ENCODE measurements at regions not wholly inside any gene's neighbourhood (a gene's known extent, or its start where the extent isn't known, plus 50 kb on each side); places are given as distances from the start of the nearest gene placed in this dataset.

DNA sequence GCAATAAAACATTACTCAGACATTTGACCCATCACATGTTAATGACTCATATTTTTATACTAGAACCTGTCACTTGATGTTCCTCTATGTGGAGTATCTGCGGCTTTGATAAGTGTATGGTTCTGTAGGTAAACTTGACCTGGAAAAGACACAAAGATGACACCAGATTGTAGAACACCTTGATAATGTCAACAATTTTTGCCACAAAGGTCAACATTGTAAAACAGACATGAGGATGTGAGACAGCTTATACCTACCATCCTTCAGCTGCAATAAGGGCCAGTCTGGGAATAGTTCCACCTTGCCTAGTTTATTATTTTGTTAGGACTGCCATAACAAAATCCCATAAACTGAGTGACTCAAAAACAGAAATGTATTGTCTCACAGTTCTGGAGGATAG is 202.4 kb downstream of the LMBRD1 start:
- ChIA-PET POLR2A (no interaction called here), CTCF (no interaction called here)
- no peak overlapping the region for H3K4me3 ChIP-seq (ENCODE audit: low read depth, low read length)
- DNase-seq (ENCODE audit: low read depth, low spot score), result no peak
- TF ChIP-seq, protein P1, sequence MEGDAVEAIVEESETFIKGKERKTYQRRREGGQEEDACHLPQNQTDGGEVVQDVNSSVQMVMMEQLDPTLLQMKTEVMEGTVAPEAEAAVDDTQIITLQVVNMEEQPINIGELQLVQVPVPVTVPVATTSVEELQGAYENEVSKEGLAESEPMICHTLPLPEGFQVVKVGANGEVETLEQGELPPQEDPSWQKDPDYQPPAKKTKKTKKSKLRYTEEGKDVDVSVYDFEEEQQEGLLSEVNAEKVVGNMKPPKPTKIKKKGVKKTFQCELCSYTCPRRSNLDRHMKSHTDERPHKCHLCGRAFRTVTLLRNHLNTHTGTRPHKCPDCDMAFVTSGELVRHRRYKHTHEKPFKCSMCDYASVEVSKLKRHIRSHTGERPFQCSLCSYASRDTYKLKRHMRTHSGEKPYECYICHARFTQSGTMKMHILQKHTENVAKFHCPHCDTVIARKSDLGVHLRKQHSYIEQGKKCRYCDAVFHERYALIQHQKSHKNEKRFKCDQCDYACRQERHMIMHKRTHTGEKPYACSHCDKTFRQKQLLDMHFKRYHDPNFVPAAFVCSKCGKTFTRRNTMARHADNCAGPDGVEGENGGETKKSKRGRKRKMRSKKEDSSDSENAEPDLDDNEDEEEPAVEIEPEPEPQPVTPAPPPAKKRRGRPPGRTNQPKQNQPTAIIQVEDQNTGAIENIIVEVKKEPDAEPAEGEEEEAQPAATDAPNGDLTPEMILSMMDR (IDR thresholded peaks at IDR 0.05; ENCODE audit: insufficient read depth, low read length, missing control alignments), result no peak

DNA sequence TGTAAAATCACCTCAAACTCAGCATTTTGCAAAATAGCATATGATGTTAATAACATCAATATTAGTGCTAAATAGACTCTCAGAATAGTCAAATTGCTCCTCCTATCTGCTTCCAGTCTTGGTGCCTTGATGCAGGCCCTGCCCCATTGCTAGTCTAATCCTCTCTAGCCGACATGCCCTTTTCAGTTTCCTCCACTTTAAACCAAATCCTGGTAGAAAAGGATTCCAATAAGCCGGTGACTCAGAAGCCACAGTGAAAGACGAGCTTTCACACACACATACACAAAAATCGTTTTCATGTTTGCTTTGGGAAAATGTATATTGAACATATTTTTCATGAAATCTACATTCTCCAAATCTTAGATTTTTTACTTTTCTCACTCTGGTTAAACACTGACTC is 203.1 kb downstream of the LMBRD1 start:
- ChIA-PET CTCF (no interaction called here), POLR2A (no interaction called here)
- TF ChIP-seq, protein P1 (IDR thresholded peaks at IDR 0.05; ENCODE audit: insufficient read depth, low read length, missing control alignments), result no peak
- no peak for DNase-seq (ENCODE audit: low read depth, low spot score)
- no peak overlapping the region for H3K4me3 ChIP-seq (ENCODE audit: low read depth, low read length)

DNA sequence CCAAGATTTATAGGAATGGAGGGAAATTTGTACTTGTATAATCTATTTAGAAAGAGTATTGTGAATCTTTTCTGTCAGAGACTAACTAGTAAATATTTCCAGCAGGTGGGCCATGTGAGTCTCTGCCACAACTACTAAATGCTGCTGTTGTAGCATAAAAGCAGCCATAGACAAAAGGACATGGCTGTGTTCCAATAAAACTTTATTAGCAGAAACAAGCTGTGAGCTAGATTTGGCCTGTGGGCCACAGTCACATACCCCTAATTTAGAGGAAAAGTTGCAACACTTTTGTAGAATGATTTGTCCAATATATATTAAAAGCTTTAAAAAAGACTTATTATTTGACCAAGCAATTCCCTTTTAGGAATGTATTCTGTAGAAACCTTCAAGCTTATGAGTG is 207.2 kb downstream of the LMBRD1 start:
- ChIA-PET CTCF (no interaction called here), POLR2A (no interaction called here)
- TF ChIP-seq, protein P1 (IDR thresholded peaks at IDR 0.05; ENCODE audit: insufficient read depth, low read length, missing control alignments), result no peak
- DNase-seq (ENCODE audit: low read depth, low spot score), result no peak
- H3K4me3 ChIP-seq (ENCODE audit: low read depth, low read length), result no peak overlapping the region

DNA sequence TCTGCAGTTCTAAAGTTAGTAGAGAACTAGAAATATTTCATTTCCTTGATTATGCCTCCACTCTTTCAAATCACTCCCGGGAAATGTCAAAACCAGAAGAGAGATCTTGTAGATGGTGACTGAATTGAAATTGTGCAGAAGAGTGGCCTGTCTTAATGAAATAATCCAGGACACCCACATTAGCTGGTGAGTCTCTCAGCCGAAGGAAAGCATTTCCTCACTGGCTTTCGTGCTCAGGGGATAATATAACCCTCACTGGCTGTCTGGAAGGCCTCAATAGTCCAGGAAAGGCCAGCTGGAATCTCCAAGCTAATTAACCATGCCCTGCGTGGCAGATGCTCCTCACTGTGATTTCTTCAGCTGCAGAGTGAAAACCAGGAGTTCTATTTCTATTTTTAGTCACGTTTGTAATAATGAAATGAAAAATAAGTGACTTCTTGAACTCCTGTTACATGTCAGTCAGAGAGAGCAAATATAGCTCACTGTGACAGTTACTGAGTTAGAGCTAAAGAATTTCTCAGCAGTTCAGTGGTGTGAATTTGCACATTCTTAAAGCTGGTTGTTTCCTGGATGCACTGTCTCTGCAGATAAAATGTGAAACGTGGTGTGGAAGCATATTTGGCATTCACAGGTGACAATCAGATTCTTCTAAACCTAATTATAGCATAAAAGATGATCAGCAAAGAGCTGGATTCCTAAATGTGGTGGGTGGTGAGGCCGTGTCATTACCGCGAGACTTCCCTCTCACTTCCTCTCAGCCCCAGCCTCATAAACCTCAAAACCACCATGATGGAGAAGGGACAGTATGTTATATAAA is 211.7 kb downstream of the LMBRD1 start:
- ChIA-PET POLR2A (no interaction called here), CTCF (no interaction called here)
- TF ChIP-seq, protein P1 (IDR thresholded peaks at IDR 0.05; ENCODE audit: insufficient read depth, low read length, missing control alignments), result no peak
- no peak for DNase-seq (ENCODE audit: low read depth, low spot score)
- H3K4me3 ChIP-seq (ENCODE audit: low read depth, low read length), result no peak overlapping the region

DNA sequence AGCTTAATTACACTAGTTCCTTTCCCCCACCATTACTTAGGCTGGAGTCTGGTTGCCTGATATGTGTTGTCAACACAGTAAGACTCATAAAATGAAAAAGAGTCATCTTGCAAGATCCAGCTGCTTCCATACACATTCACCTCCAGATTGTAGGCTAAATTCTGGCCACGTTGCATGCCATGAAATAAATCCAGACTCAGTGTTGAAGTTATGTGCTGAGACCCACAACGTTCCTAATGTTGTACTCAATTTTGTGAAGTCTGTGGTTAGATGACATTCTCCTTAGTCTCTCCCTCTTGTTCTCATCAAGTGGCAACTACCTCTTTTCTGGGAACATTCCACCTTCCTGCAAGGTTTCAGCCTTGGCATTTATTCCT is 212.3 kb downstream of the LMBRD1 start:
- TF ChIP-seq, protein P1 (IDR thresholded peaks at IDR 0.05; ENCODE audit: insufficient read depth, low read length, missing control alignments), result no peak
- CTCF ChIA-PET, result no interaction called here
- POLR2A ChIA-PET, result no interaction called here
- no peak overlapping the region for H3K4me3 ChIP-seq (ENCODE audit: low read depth, low read length)
- DNase-seq (ENCODE audit: low read depth, low spot score), result no peak

DNA sequence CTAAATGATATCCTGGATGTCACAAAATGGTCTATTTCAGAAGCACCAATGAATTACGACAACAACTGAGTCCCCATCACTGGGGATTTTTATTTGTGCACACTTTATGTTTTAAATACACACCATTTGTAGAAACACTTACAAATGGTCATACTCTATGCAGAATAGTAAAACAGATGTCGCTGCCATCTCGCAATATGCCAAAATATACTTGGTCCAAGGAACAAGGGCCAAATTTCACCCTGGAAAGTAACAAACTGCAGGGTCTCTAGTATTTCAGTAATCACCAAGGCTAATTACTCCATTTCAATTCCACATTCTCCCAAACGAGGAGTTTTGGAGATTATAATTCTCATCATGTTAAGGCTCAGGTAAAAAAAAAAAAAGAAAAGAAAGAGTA is 215.2 kb downstream of the LMBRD1 start:
- POLR2A ChIA-PET, result no interaction called here
- CTCF ChIA-PET, result no interaction called here
- H3K4me3 ChIP-seq (ENCODE audit: low read depth, low read length), result no peak overlapping the region
- TF ChIP-seq, protein P1 (IDR thresholded peaks at IDR 0.05; ENCODE audit: insufficient read depth, low read length, missing control alignments), result no peak
- no peak for DNase-seq (ENCODE audit: low read depth, low spot score)

Measured in AG04449 (cell line).